Colonic mucosa (tissue), 4 donors: ENCODE measurements at regions not wholly inside any gene's neighbourhood (a gene's known extent, or its start where the extent isn't known, plus 50 kb on each side); places are given as distances from the start of the nearest gene placed in this dataset.

ENCODE experiments used
- DNase-seq: peaks from one replicate; pipeline ENCODE4 v3.0.0-alpha.2; 2020
- H3K27ac ChIP-seq: fragments of 200-600 bp; one replicate; pipeline ENCODE4 v1.8.0; 2021
- H3K27me3 ChIP-seq: fragments of 200-600 bp; one replicate; pipeline ENCODE4 v1.8.0; 2021
- H3K36me3 ChIP-seq: fragments of 200-600 bp; one replicate; pipeline ENCODE4 v1.8.0; 2021
- H3K4me1 ChIP-seq: fragments of 200-600 bp; one replicate; pipeline ENCODE4 v1.8.0; 2021; ENCODE audit warnings: mild to moderate bottlenecking
- H3K4me3 ChIP-seq: fragments of 200-600 bp; one replicate; pipeline ENCODE4 v1.8.0; 2021
- H3K9ac ChIP-seq, 2 donors: one replicate each; pipeline ENCODE4 v1.7.0; 2013; ENCODE audit warnings: control low read depth in 2 of 2, low read depth in 2 of 2, low read length in 2 of 2
- H3K9me3 ChIP-seq: fragments of 200-600 bp; one replicate; pipeline ENCODE4 v1.8.0; 2021
- CTCF ChIP-seq: fragments of 200-600 bp; IDR thresholded peaks from one replicate; pipeline ENCODE4 v1.8.0; 2022; ENCODE audit warnings: antibody characterized with exemption, mild to moderate bottlenecking
- intact Hi-C: fragments of 100-400 bp; cut with DNase I; formaldehyde crosslinking; loops from one replicate; pipeline ENCODE4 v1.14.1; 2022
- donor health status: healthy.
- donor health status: DM: no; HTN: no; CAD: no.
- donor health status: DM: no; HTN: no; CAD: no.

- Histone ChIP-seq H3K9me3 (no peaks in the 10 kb centered on the region), H3K36me3 (no peaks in the 10 kb centered on the region), H3K27me3 (no peaks in the 10 kb centered on the region), H3K4me1 (no peaks in the 10 kb centered on the region), H3K9ac (no peak overlapping the region), H3K27ac (no peak overlapping the region), H3K4me3 (no peak overlapping the region)
- TF ChIP-seq CTCF, result no peak
- intact Hi-C loops, result no loop called here
- no peak for DNase-seq
Measured at GRCh38 chr4:178976861-178977260, 1534.6 kb upstream of the AGA start.

- H3K27ac ChIP-seq, result no peak overlapping the region
- intact Hi-C loops, result no loop called here
- no peaks in the 10 kb centered on the region for H3K27me3 ChIP-seq
- no peaks in the 10 kb centered on the region for H3K36me3 ChIP-seq
- H3K9ac ChIP-seq, result no peak overlapping the region
- H3K4me1 ChIP-seq, result no peaks in the 10 kb centered on the region
- H3K9me3 ChIP-seq, result no peaks in the 10 kb centered on the region
- DNase-seq, result no peak
- no peak for TF ChIP-seq CTCF
- H3K4me3 ChIP-seq, result no peak overlapping the region
Measured at GRCh38 chr4:178993306-178993705, 1551.1 kb upstream of the AGA start.

- no peaks in the 10 kb centered on the region for H3K36me3 ChIP-seq
- H3K27ac ChIP-seq, result no peak overlapping the region
- H3K4me1 ChIP-seq, result no peaks in the 10 kb centered on the region
- no peaks in the 10 kb centered on the region for H3K27me3 ChIP-seq
- no peak overlapping the region for H3K4me3 ChIP-seq
- H3K9me3 ChIP-seq, result no peaks in the 10 kb centered on the region
- no peak for DNase-seq
- H3K9ac ChIP-seq, result no peak overlapping the region
- TF ChIP-seq CTCF, result no peak
- intact Hi-C loops, result no loop called here
Measured at GRCh38 chr4:179001918-179002317, 1559.7 kb upstream of the AGA start.

GRCh38 chr4:179007755-179008154 is 1565.5 kb upstream of the AGA start:
- Histone ChIP-seq H3K27ac (no peak overlapping the region), H3K9ac (no peak overlapping the region), H3K4me3 (no peak overlapping the region), H3K4me1 (no peaks in the 10 kb centered on the region), H3K27me3 (no peaks in the 10 kb centered on the region), H3K36me3 (no peaks in the 10 kb centered on the region), H3K9me3 (no peaks in the 10 kb centered on the region)
- DNase-seq, result no peak
- no peak for TF ChIP-seq CTCF
- intact Hi-C loops, result no loop called here

- intact Hi-C loops, result no loop called here
- DNase-seq, result no peak
- Histone ChIP-seq H3K36me3 (no peaks in the 10 kb centered on the region), H3K27ac (no peak overlapping the region), H3K4me3 (no peak overlapping the region), H3K27me3 (no peaks in the 10 kb centered on the region), H3K9me3 (no peaks in the 10 kb centered on the region), H3K4me1 (no peaks in the 10 kb centered on the region), H3K9ac (no peak overlapping the region)
- TF ChIP-seq CTCF, result no peak
Measured at GRCh38 chr4:179017581-179017980, 1575.3 kb upstream of the AGA start.

- intact Hi-C loops, result no loop called here
- Histone ChIP-seq H3K9me3 (no peaks in the 10 kb centered on the region), H3K36me3 (no peaks in the 10 kb centered on the region), H3K27ac (no peak overlapping the region), H3K9ac (no peak overlapping the region), H3K4me1 (no peaks in the 10 kb centered on the region), H3K27me3 (no peaks in the 10 kb centered on the region), H3K4me3 (no peak overlapping the region)
- DNase-seq, result no peak
- TF ChIP-seq CTCF, result no peak
Measured at GRCh38 chr4:179027569-179027968, 1585.3 kb upstream of the AGA start.
